PC-3 (cell line): ENCODE measurements at regions not wholly inside any gene's neighbourhood (a gene's known extent, or its start where the extent isn't known, plus 50 kb on each side); places are given as distances from the start of the nearest gene placed in this dataset.
"Not testable (repeated sequence)": the region's sequence is repeated elsewhere in the genome, so short reads cannot be mapped to it uniquely, and the experiment has no call there.

ENCODE experiments used
- ATAC-seq: fragments of 200-7000 bp; cut with Tn5 transposase; 2 replicates; pipeline ENCODE4 v1.9.1; 2020; ENCODE audit warnings: mild to moderate bottlenecking, moderate library complexity
- BruUV-seq: library from RNA; stranded (reverse); fragments of 400-500 nt; replicated peaks from 2 replicates; lab custom pipeline; 2021; lab: Mats Ljungman, UMichigan
- CTCF ChIA-PET: fragments of 300-600 bp; sonication (Branson Sonifier 250); formaldehyde crosslinking; loops from one replicate; lab custom pipeline; 2022; ENCODE audit warnings: antibody characterized with exemption; lab: Charles Lee
- POLR2A ChIA-PET: fragments of 300-600 bp; sonication (Branson Sonifier 250); formaldehyde crosslinking; loops from one replicate; lab custom pipeline; 2022; ENCODE audit warnings: antibody characterized with exemption; ENCODE audit not compliant: unreplicated experiment; lab: Charles Lee
- DNase-seq: peaks from one replicate; pipeline ENCODE4 v3.0.0-alpha.2; 2015
- H2AFZ ChIP-seq: fragments of 300-600 bp; sonication (generic); 2 replicates; pipeline ENCODE4 v1.6.0; 2016; ENCODE audit warnings: antibody characterized with exemption, low read length
- H3F3A ChIP-seq: fragments of 300-600 bp; sonication (generic); one replicate; pipeline ENCODE4 v1.6.0; 2017; ENCODE audit warnings: antibody characterized with exemption, low read length, control low read depth, mild to moderate bottlenecking; ENCODE audit not compliant: unreplicated experiment
- H3K27ac ChIP-seq: fragments of 300-600 bp; sonication (generic); 2 replicates; pipeline ENCODE4 v1.5.1; 2016; ENCODE audit warnings: mild to moderate bottlenecking, low read length
- H3K27me3 ChIP-seq: fragments of 300-600 bp; sonication (generic); 2 replicates; pipeline ENCODE4 v1.6.1; 2016; ENCODE audit warnings: low read length, mixed read lengths
- H3K36me3 ChIP-seq: fragments of 300-600 bp; sonication (generic); 2 replicates; pipeline ENCODE4 v1.6.1; 2016; ENCODE audit warnings: low read depth, mixed run types, low read length, mixed read lengths
- H3K4me1 ChIP-seq: fragments of 300-600 bp; sonication (generic); 2 replicates; pipeline ENCODE4 v1.5.1; 2016; ENCODE audit warnings: low read length; ENCODE audit not compliant: insufficient read depth
- H3K4me2 ChIP-seq: fragments of 300-600 bp; sonication (generic); 2 replicates; pipeline ENCODE4 v1.6.0; 2016; ENCODE audit warnings: low read length
- H3K4me3 ChIP-seq: fragments of 300-600 bp; sonication (generic); 2 replicates; pipeline ENCODE4 v1.5.1; 2016; ENCODE audit warnings: mild to moderate bottlenecking, low read length, mixed read lengths
- H3K79me2 ChIP-seq: fragments of 300-600 bp; sonication (generic); 2 replicates; pipeline ENCODE4 v1.6.1; 2017; ENCODE audit warnings: low read length, mixed read lengths
- H3K9ac ChIP-seq: fragments of 300-600 bp; sonication (generic); 2 replicates; pipeline ENCODE4 v1.6.0; 2016; ENCODE audit warnings: mild to moderate bottlenecking, low read length
- H3K9me2 ChIP-seq: fragments of 300-600 bp; sonication (generic); replicated peaks from 2 replicates; pipeline ENCODE4 v1.6.1; 2016; ENCODE audit warnings: mixed run types, low read length, mixed read lengths
- H3K9me3 ChIP-seq: fragments of 300-600 bp; sonication (generic); 2 replicates; pipeline ENCODE4 v1.6.1; 2016; ENCODE audit warnings: low read length, mixed read lengths
- H4K20me1 ChIP-seq: fragments of 300-600 bp; sonication (generic); 2 replicates; pipeline ENCODE4 v1.6.1; 2016; ENCODE audit warnings: low read length, mixed read lengths
- EZH2 ChIP-seq: fragments of 300-600 bp; sonication (generic); IDR thresholded peaks from one replicate; pipeline ENCODE4 v1.6.1; 2017; ENCODE audit warnings: antibody characterized with exemption, mild to moderate bottlenecking, low read length; ENCODE audit not compliant: unreplicated experiment
- EZH2phosphoT487 ChIP-seq: fragments of 300-600 bp; sonication (generic); IDR thresholded peaks from 2 replicates; pipeline ENCODE4 v1.6.1; 2018; ENCODE audit warnings: mild to moderate bottlenecking, antibody characterized with exemption, low read length, borderline replicate concordance
- intact Hi-C: fragments of 100-400 bp; cut with micrococcal nuclease; formaldehyde crosslinking; loops from 2 replicates; pipeline ENCODE4 v1.9.0; 2023
- TF ChIP-seq, protein P1 (sequence below): fragments of 300-600 bp; sonication (generic); conservative IDR thresholded peaks from 2 replicates; pipeline ENCODE4 v1.5.1; 2017; ENCODE audit warnings: antibody characterized with exemption, low read depth, mild to moderate bottlenecking, low read length

DNA sequence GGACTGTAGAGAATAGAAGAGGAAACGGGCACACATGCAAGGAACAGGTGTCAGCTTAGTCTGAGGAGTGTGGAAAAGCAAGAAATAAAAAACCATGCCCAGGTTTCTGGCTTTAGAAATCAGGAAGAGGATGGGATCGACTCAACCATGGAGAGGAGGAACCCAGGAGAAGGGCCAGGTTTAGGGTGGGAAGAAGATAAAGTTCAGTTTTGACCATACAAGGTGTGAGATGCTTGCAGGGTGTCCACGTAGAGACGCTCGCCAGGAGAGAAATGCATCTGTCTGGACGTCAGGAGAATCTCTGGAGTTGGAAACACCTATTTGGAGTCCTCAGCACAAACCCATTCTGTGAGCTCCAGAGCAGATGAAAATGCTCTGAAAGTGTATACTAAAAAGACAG lies 275.1 kb downstream of the CYRIA start:
- Histone ChIP-seq H4K20me1 (no peaks in the 10 kb centered on the region), H3K27ac (no peak overlapping the region), H3K36me3 (no peaks in the 10 kb centered on the region), H3F3A (no peaks in the 10 kb centered on the region), H3K4me3 (no peak overlapping the region), H3K27me3 (no peaks in the 10 kb centered on the region), H3K9me3 (no peaks in the 10 kb centered on the region), H3K4me1 (no peaks in the 10 kb centered on the region), H3K4me2 (no peak overlapping the region), H3K9ac (no peak overlapping the region), H3K79me2 (no peaks in the 10 kb centered on the region), H2AFZ (no peak overlapping the region), H3K9me2 (no peaks in the 10 kb centered on the region)
- ATAC-seq (no peak), DNase-seq (no peak)
- no TSS peak for BruUV-seq
- TF ChIP-seq, protein P1, sequence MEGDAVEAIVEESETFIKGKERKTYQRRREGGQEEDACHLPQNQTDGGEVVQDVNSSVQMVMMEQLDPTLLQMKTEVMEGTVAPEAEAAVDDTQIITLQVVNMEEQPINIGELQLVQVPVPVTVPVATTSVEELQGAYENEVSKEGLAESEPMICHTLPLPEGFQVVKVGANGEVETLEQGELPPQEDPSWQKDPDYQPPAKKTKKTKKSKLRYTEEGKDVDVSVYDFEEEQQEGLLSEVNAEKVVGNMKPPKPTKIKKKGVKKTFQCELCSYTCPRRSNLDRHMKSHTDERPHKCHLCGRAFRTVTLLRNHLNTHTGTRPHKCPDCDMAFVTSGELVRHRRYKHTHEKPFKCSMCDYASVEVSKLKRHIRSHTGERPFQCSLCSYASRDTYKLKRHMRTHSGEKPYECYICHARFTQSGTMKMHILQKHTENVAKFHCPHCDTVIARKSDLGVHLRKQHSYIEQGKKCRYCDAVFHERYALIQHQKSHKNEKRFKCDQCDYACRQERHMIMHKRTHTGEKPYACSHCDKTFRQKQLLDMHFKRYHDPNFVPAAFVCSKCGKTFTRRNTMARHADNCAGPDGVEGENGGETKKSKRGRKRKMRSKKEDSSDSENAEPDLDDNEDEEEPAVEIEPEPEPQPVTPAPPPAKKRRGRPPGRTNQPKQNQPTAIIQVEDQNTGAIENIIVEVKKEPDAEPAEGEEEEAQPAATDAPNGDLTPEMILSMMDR, result no peak
- TF ChIP-seq EZH2phosphoT487 (no peak), EZH2 (no peak)
- intact Hi-C loops, result no loop called here
- ChIA-PET CTCF (no interaction called here), POLR2A (no interaction called here)

DNA sequence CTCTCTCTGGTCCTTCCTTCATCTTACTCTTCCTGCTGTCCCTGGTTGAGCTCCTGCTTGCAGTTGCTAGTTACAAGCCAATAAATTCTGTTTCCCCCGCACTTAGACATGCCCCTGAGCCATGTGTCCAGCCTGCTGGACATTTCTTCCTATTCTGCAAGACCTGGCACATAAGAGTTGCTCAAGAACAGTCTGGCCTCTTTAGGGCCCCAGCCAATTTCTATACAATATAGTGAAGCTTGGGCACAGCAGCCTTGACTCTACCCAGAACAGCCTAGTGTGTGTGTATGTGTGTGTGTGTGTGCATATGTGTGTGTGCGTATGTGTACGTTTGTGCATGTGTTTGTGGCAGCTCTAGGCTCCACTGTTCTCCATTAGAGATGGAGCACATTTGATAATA lies 276.0 kb downstream of the CYRIA start:
- no peaks in the 10 kb centered on the region for H3F3A ChIP-seq
- no peaks in the 10 kb centered on the region for H3K79me2 ChIP-seq
- H3K4me1 ChIP-seq, result no peaks in the 10 kb centered on the region
- no peak overlapping the region for H3K27ac ChIP-seq
- BruUV-seq, result no TSS peak
- H3K36me3 ChIP-seq, result no peaks in the 10 kb centered on the region
- H3K4me3 ChIP-seq, result no peak overlapping the region
- ChIA-PET CTCF (no interaction called here), POLR2A (no interaction called here)
- no peaks in the 10 kb centered on the region for H3K27me3 ChIP-seq
- DNase-seq (no peak), ATAC-seq (no peak)
- H3K4me2 ChIP-seq, result no peak overlapping the region
- no peak overlapping the region for H2AFZ ChIP-seq
- H3K9ac ChIP-seq, result no peak overlapping the region
- TF ChIP-seq EZH2phosphoT487 (no peak), EZH2 (no peak)
- TF ChIP-seq, protein P1, result no peak
- no peaks in the 10 kb centered on the region for H4K20me1 ChIP-seq
- intact Hi-C loops, result no loop called here
- H3K9me3 ChIP-seq, result no peaks in the 10 kb centered on the region
- H3K9me2 ChIP-seq, result no peaks in the 10 kb centered on the region

DNA sequence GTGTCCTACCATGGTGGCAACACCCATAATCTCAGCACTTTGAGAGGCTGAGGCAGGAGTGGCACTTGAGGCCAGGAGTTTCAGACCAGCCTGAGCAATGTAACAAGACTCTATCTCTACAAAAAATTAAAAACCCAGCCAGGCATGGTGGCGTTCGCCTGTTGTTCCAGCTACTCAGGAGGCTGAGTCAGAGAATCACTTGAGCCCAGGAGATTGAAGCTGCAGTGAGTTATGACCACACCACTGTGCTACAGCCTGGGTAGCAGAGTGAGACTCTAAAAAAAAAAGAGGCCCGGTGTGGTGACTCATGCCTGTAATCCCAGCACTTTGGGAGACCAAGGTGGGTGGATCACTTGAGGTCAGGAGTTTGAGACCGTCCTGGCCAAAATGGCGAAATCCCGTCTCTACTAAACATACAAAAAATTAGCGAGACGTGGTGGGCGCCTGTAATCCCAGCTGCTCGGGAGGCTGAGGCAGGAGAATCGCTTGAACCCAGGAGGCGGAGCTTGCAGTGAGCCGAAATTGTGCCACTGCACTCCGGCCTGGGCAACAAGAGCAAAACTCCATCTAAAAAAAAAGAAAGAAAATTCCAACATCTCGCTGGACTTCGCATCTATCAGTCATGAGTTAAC lies 277.3 kb downstream of the CYRIA start:
- H3K27ac ChIP-seq, H3K27me3 ChIP-seq, H3K36me3 ChIP-seq, H3K9ac ChIP-seq, H4K20me1 ChIP-seq, ATAC-seq, intact Hi-C loops, H2AFZ ChIP-seq, DNase-seq, H3K4me1 ChIP-seq, H3K4me3 ChIP-seq, H3K4me2 ChIP-seq, CTCF ChIA-PET, H3F3A ChIP-seq, H3K79me2 ChIP-seq, H3K9me3 ChIP-seq, H3K9me2 ChIP-seq, POLR2A ChIA-PET, BruUV-seq: not testable (repeated sequence)
